ENCODE measurements at regions not wholly inside any gene's neighbourhood (a gene's known extent, or its start where the extent isn't known, plus 50 kb on each side); places are given as distances from the start of the nearest gene placed in this dataset.

GRCh38 chr9:102185962-102186361 is 447.5 kb upstream of the GRIN3A start:
- TF ChIP-seq POLR2A (IDR thresholded peaks at IDR 0.05): no peak
- TF ChIP-seq CTCF (IDR thresholded peaks at IDR 0.05): no peak

All from thyroid gland (tissue), 4 donors.